Epidermal melanocyte (primary cell): ENCODE measurements at regions not wholly inside any gene's neighbourhood (a gene's known extent, or its start where the extent isn't known, plus 50 kb on each side); places are given as distances from the start of the nearest gene placed in this dataset.
"Not testable (repeated sequence)": the region's sequence is repeated elsewhere in the genome, so short reads cannot be mapped to it uniquely, and the experiment has no call there.

Experiments
- DNase-seq: peaks from one replicate; pipeline ENCODE4 v3.0.0; 2011; ENCODE audit warnings: low spot score; ENCODE audit not compliant: insufficient read length

- DNase-seq, result no peak
Measured at GRCh38 chr2:139585101-139585500, 804.9 kb upstream of the NXPH2 start.

GRCh38 chr2:139574371-139574770, 794.2 kb upstream of the NXPH2 start:
- DNase-seq, result no peak

DNA sequence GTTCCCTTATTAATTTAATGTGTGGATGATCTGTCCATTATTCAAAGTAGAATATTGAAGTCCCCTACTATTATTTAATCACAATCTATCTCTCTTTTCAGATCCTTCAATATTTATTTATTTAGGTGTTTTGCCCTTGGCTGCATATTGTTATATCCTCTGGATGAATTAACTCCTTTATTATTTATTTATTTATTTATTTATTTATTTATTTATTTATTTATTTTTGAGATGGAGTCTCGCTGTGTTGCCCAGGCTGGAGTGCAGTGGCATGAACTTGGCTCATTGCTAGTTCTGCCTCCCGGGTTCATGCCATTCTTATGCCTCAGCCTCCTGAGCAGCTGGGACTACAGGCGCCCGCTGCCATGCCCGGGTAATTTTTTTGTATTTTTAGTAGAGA, 776.6 kb upstream of the NXPH2 start:
- no peak for DNase-seq

DNA sequence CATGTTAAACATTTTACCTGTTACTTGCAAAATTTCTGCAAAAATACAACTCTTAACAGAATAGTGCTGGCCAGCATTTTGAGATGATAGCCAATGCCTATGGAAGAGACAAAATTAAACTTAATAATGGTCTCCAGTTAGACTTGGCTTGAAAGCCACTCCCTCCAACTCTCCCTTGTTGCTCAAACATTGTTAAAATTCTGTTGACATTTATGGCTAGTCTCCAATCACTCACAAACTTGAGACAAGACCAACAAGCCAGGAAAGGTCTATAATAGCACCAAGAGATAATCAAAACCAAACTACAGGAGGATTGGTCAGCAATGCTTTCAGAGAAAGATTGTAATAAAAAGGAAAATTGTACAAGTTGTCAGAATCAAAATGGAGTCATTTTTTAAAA, 770.7 kb upstream of the NXPH2 start:
- no peak for DNase-seq

DNA sequence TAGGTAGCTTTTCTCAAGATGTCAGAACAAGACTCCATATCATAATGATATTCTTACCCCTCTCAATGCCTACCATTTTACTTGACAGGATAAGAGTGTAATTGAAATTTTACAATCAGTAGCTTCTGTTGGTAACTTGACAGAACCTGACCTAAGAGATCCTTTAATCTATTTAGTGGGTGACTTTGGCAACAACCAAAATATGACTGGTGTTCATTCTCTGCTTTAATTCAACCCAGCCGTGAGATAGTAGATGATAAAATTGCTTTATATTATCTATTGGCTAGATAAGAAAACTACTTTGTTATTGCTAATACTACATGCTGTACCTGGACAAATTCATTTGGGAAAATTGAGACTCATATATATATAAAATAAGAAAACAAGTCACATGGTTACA, 770.2 kb upstream of the NXPH2 start:
- DNase-seq, result no peak

GRCh38 chr2:139544186-139544851, 764.1 kb upstream of the NXPH2 start:
- DNase-seq, result no peak

DNA sequence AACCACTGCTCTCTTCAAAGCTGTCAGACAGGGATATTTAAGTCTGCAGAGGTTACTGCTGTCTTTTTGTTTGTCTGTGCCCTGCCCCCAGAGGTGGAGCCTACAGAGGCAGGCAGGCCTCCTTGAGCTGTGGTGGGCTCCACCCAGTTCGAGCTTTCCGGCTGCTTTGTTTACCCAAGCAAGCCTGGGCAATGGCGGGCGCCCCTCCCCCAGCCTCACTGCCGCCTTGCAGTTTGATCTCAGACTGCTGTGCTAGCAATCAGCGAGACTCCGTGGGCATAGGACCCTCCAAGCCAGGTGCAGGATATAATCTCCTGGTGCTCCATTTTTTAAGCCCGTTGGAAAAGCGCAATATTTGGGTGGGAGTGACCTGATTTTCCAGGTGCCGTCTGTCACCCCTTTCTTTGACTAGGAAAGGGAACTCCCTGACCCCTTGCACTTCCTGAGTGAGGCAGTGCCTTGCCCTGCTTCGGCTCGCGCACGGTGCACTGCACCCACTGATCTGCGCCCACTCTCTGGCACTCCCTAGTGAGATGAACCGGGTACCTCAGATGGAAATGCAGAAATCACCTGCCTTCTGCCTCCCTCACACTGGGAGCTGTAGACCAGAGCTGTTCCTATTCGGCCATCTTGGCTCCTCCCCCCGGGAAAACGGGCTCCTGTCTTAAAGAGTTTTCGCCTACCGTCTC, 758.3 kb upstream of the NXPH2 start:
- not testable (repeated sequence) for DNase-seq

DNA sequence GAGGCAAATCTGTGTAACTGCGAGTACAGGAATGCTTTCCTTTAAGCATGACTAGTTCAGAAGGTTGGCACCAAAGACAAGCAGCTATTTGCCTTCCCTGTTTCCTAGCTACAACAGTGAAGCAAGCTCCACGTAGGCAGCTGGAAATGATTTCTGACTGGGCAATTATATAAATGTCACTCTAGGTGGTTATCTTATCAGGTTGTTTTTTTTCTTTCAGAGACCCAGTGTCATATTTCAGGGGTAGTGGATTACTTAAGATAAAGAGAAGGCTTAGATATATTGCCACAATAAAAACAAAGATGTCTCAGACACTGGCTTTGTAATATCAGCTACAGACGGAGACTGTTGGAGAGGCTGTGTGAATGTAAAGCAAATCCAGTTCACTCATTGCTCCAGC, 748.9 kb upstream of the NXPH2 start:
- no peak for DNase-seq

- DNase-seq, result no peak
Measured at GRCh38 chr2:139526781-139527180, 746.6 kb upstream of the NXPH2 start.

DNA sequence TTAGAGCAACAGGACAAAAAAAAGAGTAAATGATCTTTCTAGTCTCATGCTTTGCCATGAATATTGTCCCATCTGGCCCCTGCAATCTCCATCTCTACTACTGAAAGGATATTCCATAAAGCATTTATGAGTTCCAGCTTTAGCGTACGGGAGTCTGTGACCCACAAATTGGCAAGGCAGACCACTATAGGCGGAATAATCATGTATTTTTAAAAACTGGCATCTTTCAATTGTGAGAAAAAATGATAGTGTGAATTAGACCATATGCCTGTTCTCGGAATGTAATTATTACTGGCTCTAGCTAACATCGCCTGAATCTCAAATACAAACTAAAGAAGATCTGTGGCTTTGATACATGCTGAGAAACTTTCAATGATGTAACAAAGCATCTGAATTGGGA, 738.1 kb upstream of the NXPH2 start:
- DNase-seq, result no peak

DNA sequence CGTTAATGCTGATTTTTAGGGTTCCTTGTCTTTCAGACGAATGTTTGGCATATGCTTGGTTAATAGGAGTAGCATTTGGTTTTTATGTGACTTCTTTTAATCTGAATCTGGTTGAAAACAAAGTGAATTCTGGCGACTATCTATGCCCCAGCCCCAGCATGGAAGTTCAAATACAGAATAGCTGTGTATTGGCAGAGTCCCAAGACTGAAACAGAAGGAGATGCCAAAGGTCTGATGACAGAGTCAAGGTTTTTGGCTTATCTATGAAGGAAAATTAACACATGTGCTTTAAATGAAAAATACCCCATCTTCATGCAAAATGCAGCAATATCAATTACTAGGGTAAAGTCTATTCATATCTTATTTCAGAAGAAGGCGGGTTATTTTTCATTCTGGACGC, 734.8 kb upstream of the NXPH2 start:
- no peak for DNase-seq

DNA sequence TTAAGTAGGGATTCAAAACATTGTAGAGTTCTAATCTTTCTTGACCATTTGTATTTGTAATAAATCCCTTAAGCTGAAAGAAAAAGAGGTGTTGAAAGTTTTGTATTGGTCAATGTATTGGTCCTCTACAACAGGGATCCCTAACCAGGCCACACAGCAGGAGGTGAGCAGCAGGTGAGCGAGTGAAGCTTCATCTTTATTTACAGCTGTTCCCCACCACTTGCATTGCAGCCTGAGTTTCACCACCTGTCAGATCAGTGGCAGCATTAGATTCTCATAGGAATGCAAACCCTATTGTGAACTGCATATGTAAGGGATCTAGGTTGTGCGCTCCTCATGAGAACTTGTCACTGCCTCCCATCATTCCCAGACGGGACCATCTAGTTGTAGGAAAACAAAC, 715.7 kb upstream of the NXPH2 start:
- no peak for DNase-seq

GRCh38 chr2:139492131-139492680, 712.0 kb upstream of the NXPH2 start:
- no peak for DNase-seq

GRCh38 chr2:139480161-139480650, 700.0 kb upstream of the NXPH2 start:
- no peak for DNase-seq

DNA sequence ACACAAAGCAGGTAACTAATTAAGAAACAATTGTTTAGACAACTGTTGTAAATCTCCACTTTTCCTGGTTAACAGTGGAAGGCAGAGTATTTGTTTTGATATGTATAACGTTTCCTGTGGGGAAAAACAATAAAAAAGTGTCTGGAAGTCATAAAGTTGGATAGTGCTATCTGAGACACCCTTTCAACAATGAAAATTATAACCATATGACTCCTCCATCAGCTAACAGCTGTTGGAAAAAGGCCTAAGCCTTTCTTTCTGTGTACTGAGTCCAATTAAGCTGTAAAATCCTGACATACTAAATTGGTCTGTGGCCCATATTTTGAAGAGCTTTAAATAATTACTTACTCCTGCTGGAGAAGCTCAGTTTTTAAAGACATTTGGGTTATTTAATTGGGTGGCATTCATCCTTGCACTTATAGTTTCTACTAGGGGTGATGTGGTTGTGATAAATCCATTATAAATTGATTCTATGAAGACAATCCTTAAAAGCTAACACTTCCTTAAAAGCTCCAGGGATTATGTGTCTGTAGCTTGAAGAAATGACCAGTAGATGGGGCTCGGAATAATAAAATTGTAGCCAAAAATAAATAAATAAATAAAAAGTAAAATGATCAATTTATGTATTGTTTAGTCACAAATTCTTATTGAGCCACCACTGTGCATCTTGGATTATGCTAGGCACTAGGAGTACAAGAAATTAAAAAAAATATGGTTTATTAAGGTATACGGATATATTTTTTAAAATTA, 698.1 kb upstream of the NXPH2 start:
- DNase-seq, result no peak

DNA sequence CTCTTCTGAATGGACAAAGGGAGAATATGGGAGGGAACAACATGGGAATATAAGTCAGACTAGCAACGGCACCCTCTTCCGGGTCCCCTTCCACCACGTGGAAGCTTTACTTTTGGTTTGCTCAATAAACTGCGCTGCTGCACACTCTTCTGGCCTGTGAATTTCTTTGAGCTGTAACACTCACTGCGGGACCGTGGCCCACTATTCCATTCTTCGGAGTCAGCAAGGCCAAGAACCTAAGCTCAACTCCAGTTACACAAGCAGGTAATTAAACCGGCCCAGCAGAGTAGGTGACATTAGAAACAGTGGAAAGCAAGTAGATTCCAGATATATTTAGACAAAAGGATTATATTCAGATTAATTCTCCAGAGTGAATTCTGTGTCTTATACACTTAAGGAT, 697.4 kb upstream of the NXPH2 start:
- DNase-seq, result no peak

GRCh38 chr2:139469985-139470384, 689.8 kb upstream of the NXPH2 start:
- DNase-seq, result no peak

DNA sequence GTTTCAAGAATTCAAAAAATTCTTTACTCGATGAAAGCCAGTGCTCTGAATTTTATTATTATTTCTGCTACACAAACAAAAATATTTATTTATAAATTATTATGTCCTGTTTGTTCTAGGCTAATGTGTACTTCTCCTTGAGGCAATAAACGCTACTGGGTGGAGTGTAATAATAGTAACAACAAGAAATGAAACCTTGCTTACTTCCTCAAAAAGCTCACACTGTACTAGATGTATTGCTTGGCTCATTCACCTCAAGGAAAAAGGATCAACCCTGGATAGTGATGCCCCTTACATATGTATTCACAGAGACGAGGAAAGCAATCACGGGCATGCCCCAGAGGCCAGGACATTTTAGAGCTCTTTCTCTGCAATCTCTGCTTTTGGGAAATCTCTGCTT, 685.6 kb upstream of the NXPH2 start:
- no peak for DNase-seq

DNA sequence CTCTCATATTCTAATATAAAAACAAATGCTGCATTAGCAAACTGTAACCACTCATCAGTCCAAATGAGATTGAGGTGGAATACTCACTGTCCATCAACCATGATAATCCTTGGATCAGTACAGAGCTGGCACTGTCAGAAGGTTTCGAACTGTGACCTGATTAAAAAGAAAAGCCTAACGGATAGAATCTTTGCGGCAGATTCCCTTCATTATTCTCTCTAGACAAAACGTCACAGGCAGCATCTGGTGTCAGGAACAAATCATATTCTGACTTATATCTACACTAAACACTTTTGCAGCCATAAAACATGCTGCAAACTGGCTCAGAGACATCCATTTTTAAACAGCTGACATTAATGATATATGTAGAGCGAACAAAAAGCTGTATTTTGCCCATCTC, 677.7 kb upstream of the NXPH2 start:
- DNase-seq, result no peak

GRCh38 chr2:139454251-139454650, 674.1 kb upstream of the NXPH2 start:
- DNase-seq, result no peak

- DNase-seq, result no peak
Measured at GRCh38 chr2:139439100-139439499, 658.9 kb upstream of the NXPH2 start.

GRCh38 chr2:139438478-139438877, 658.3 kb upstream of the NXPH2 start:
- DNase-seq, result no peak
